HUES64 (cell line): ENCODE measurements at regions not wholly inside any gene's neighbourhood (a gene's known extent, or its start where the extent isn't known, plus 50 kb on each side); places are given as distances from the start of the nearest gene placed in this dataset.

Experiments used
- H3K27ac ChIP-seq: 2 replicates; pipeline ENCODE4 v1.7.0; 2013; ENCODE audit warnings: low read depth, low read length, inconsistent platforms
- H3K27me3 ChIP-seq: 2 replicates; pipeline ENCODE4 v1.6.1; 2013; ENCODE audit warnings: mild to moderate bottlenecking, low read length; ENCODE audit not compliant: insufficient read depth
- H3K36me3 ChIP-seq: 2 replicates; pipeline ENCODE4 v1.6.1; 2013; ENCODE audit warnings: mild to moderate bottlenecking, low read length; ENCODE audit not compliant: insufficient read depth
- H3K4me1 ChIP-seq: 2 replicates; pipeline ENCODE4 v1.6.1; 2013; ENCODE audit warnings: mild to moderate bottlenecking, low read length, moderate library complexity; ENCODE audit not compliant: insufficient read depth
- H3K4me3 ChIP-seq: 2 replicates; pipeline ENCODE4 v1.5.1; 2013; ENCODE audit warnings: mild to moderate bottlenecking, low read length, moderate library complexity
- H3K9ac ChIP-seq: 2 replicates; pipeline ENCODE4 v1.6.1; 2013; ENCODE audit warnings: mild to moderate bottlenecking, low read depth, low read length
- H3K9me3 ChIP-seq: 2 replicates; pipeline ENCODE4 v1.6.1; 2013; ENCODE audit warnings: low read depth, low read length; ENCODE audit not compliant: insufficient read depth
- WGBS: fragments of 150-250, 120-280 bp; methylation state at CpG from one replicate; pipeline ENCODE4 v1.1.7; 2013; ENCODE audit warnings: missing lambda C conversion rate; 5-methylcytosine and 5-hydroxymethylcytosine counted together

- Histone ChIP-seq H3K27me3 (no peaks in the 10 kb centered on the region), H3K27ac (no peak overlapping the region), H3K4me1 (peaks cover 18% of the 10 kb centered on the region), H3K4me3 (no peak overlapping the region), H3K9ac (no peak overlapping the region), H3K9me3 (no peaks in the 10 kb centered on the region), H3K36me3 (no peaks in the 10 kb centered on the region)
- 83% methylated on average over 11 of the region's 11 CpGs for WGBS
These were observed 210.4 kb upstream of the FAR2 start for GRCh38 chr12:28938581-28939235.

GRCh38 chr12:28939427-28939826 is 209.7 kb upstream of the FAR2 start:
- peaks cover 18% of the 10 kb centered on the region for H3K4me1 ChIP-seq
- H3K27ac ChIP-seq = no peak overlapping the region
- H3K27me3 ChIP-seq = no peaks in the 10 kb centered on the region
- no peak overlapping the region for H3K4me3 ChIP-seq
- H3K36me3 ChIP-seq = no peaks in the 10 kb centered on the region
- WGBS = 85% methylated on average over 2 of the region's 2 CpGs
- no peak overlapping the region for H3K9ac ChIP-seq
- H3K9me3 ChIP-seq = no peaks in the 10 kb centered on the region

- 88% methylated on average over 1 of the region's 2 CpGs for WGBS
- Histone ChIP-seq H3K27ac (no peak overlapping the region), H3K9me3 (no peaks in the 10 kb centered on the region), H3K9ac (no peak overlapping the region), H3K4me1 (peaks cover 18% of the 10 kb centered on the region), H3K36me3 (no peaks in the 10 kb centered on the region), H3K27me3 (no peaks in the 10 kb centered on the region), H3K4me3 (no peak overlapping the region)
These were observed 207.8 kb upstream of the FAR2 start for GRCh38 chr12:28941248-28941647.

GRCh38 chr12:28946361-28946760 is 202.7 kb upstream of the FAR2 start:
- H3K4me3 ChIP-seq = no peak overlapping the region
- no peak overlapping the region for H3K27ac ChIP-seq
- no peaks in the 10 kb centered on the region for H3K27me3 ChIP-seq
- H3K9ac ChIP-seq = no peak overlapping the region
- no peaks in the 10 kb centered on the region for H3K36me3 ChIP-seq
- no peaks in the 10 kb centered on the region for H3K4me1 ChIP-seq
- no peaks in the 10 kb centered on the region for H3K9me3 ChIP-seq
- 95% methylated on average over 6 of the region's 6 CpGs for WGBS

- Histone ChIP-seq H3K36me3 (no peaks in the 10 kb centered on the region), H3K9me3 (no peaks in the 10 kb centered on the region), H3K27ac (no peak overlapping the region), H3K4me3 (no peak overlapping the region), H3K4me1 (no peaks in the 10 kb centered on the region), H3K27me3 (no peaks in the 10 kb centered on the region), H3K9ac (no peak overlapping the region)
- WGBS = no CpG with 5 or more reads among the region's 1 CpG
These were observed 200.4 kb upstream of the FAR2 start for GRCh38 chr12:28948685-28949084.

GRCh38 chr12:28949184-28949583 is 199.9 kb upstream of the FAR2 start:
- no peak overlapping the region for H3K27ac ChIP-seq
- H3K36me3 ChIP-seq = no peaks in the 10 kb centered on the region
- WGBS = 87% methylated on average over 1 of the region's 1 CpG
- H3K27me3 ChIP-seq = no peaks in the 10 kb centered on the region
- H3K9me3 ChIP-seq = no peaks in the 10 kb centered on the region
- H3K4me3 ChIP-seq = no peak overlapping the region
- H3K4me1 ChIP-seq = 0 out of 2 replicates have a peak, but pooled peaks cover under 1% of the 10 kb centered on the region
- H3K9ac ChIP-seq = no peak overlapping the region

GRCh38 chr12:28950049-28950448 is 199.0 kb upstream of the FAR2 start:
- Histone ChIP-seq H3K27me3 (no peaks in the 10 kb centered on the region), H3K9ac (no peak overlapping the region), H3K36me3 (no peaks in the 10 kb centered on the region), H3K27ac (no peak overlapping the region), H3K9me3 (no peaks in the 10 kb centered on the region), H3K4me1 (peaks cover 9% of the 10 kb centered on the region; the same call in 1 of the 2 replicates), H3K4me3 (no peak overlapping the region)

- no peaks in the 10 kb centered on the region for H3K9me3 ChIP-seq
- H3K4me1 ChIP-seq = peaks cover 21% of the 10 kb centered on the region
- H3K4me3 ChIP-seq = no peak overlapping the region
- H3K27ac ChIP-seq = no peak overlapping the region
- no peaks in the 10 kb centered on the region for H3K36me3 ChIP-seq
- H3K9ac ChIP-seq = no peak overlapping the region
- no peaks in the 10 kb centered on the region for H3K27me3 ChIP-seq
- WGBS = 98% methylated on average over 1 of the region's 1 CpG
These were observed 197.1 kb upstream of the FAR2 start for GRCh38 chr12:28951935-28952334.

GRCh38 chr12:28954333-28954732 is 194.7 kb upstream of the FAR2 start:
- peaks cover 21% of the 10 kb centered on the region for H3K4me1 ChIP-seq
- no peaks in the 10 kb centered on the region for H3K27me3 ChIP-seq

GRCh38 chr12:28955491-28955890 is 193.6 kb upstream of the FAR2 start:
- Histone ChIP-seq H3K4me3 (no peak overlapping the region), H3K27ac (no peak overlapping the region), H3K27me3 (no peaks in the 10 kb centered on the region), H3K36me3 (no peaks in the 10 kb centered on the region), H3K9ac (no peak overlapping the region), H3K9me3 (no peaks in the 10 kb centered on the region), H3K4me1 (peaks cover 21% of the 10 kb centered on the region)
- 100% methylated on average over 2 of the region's 2 CpGs for WGBS

More at GRCh38 chr12:28954333-28954732, 194.7 kb upstream of the FAR2 start:
- H3K27ac ChIP-seq = no peak overlapping the region
- no peaks in the 10 kb centered on the region for H3K36me3 ChIP-seq
- no peak overlapping the region for H3K4me3 ChIP-seq
- H3K9ac ChIP-seq = no peak overlapping the region
- H3K9me3 ChIP-seq = no peaks in the 10 kb centered on the region

- Histone ChIP-seq H3K4me3 (no peak overlapping the region), H3K36me3 (no peaks in the 10 kb centered on the region), H3K27ac (no peak overlapping the region), H3K27me3 (no peaks in the 10 kb centered on the region), H3K4me1 (peaks cover 21% of the 10 kb centered on the region), H3K9ac (no peak overlapping the region), H3K9me3 (no peaks in the 10 kb centered on the region)
These were observed 193.1 kb upstream of the FAR2 start for GRCh38 chr12:28955931-28956330.
